ENCODE measurements at regions not wholly inside any gene's neighbourhood (a gene's known extent, or its start where the extent isn't known, plus 50 kb on each side); places are given as distances from the start of the nearest gene placed in this dataset.
A peak's percentile ranks its signal among the peaks of the same experiment; 100 is the strongest.

GRCh38 chr12:58190618-58191017 is 249.3 kb downstream of the ATP23 start:
- no peak overlapping the region for H3K4me3 ChIP-seq (replicated peaks in 1 of 2; ENCODE audit: low read depth in 2 of 2, low read length in 2 of 2)
- no peak for DNase-seq (ENCODE audit: low read depth in 2 of 2)
- TF ChIP-seq CTCF (IDR thresholded peaks at IDR 0.05; ENCODE audit: low read depth, low read length), result no peak

- no peak for TF ChIP-seq CTCF (IDR thresholded peaks at IDR 0.05; ENCODE audit: low read depth, low read length)
- no peak overlapping the region for H3K4me3 ChIP-seq (replicated peaks in 1 of 2; ENCODE audit: low read depth in 2 of 2, low read length in 2 of 2)
Observed at GRCh38 chr12:58196971-58197370, 255.6 kb downstream of the ATP23 start.

GRCh38 chr12:58202933-58203718 is 261.8 kb downstream of the ATP23 start:
- no peak overlapping the region for H3K4me3 ChIP-seq (replicated peaks in 1 of 2; ENCODE audit: low read depth in 2 of 2, low read length in 2 of 2)
- TF ChIP-seq CTCF (IDR thresholded peaks at IDR 0.05; ENCODE audit: low read depth, low read length), result no peak
- peak; percentile 41 to 54 for DNase-seq (ENCODE audit: low read depth in 2 of 2)

More at GRCh38 chr12:58196971-58197370, 255.6 kb downstream of the ATP23 start:
- no peak for DNase-seq (ENCODE audit: low read depth in 2 of 2)

- no peak overlapping the region for H3K4me3 ChIP-seq (replicated peaks in 1 of 2; ENCODE audit: low read depth in 2 of 2, low read length in 2 of 2)
- TF ChIP-seq CTCF (IDR thresholded peaks at IDR 0.05; ENCODE audit: low read depth, low read length), result no peak
- DNase-seq (ENCODE audit: low read depth in 2 of 2), result peak; percentile 56 to 65
Observed at GRCh38 chr12:58204071-58204470, 262.7 kb downstream of the ATP23 start.

- no peak overlapping the region for H3K4me3 ChIP-seq (replicated peaks in 1 of 2; ENCODE audit: low read depth in 2 of 2, low read length in 2 of 2)
- no peak for DNase-seq (ENCODE audit: low read depth in 2 of 2)
- TF ChIP-seq CTCF (IDR thresholded peaks at IDR 0.05; ENCODE audit: low read depth, low read length), result no peak
Observed at GRCh38 chr12:58206876-58207275, 265.5 kb downstream of the ATP23 start.

GRCh38 chr12:58211211-58211610 is 269.8 kb downstream of the ATP23 start:
- no peak for TF ChIP-seq CTCF (IDR thresholded peaks at IDR 0.05; ENCODE audit: low read depth, low read length)
- no peak for DNase-seq (ENCODE audit: low read depth in 2 of 2)
- no peak overlapping the region for H3K4me3 ChIP-seq (replicated peaks in 1 of 2; ENCODE audit: low read depth in 2 of 2, low read length in 2 of 2)

GRCh38 chr12:58217130-58217529 is 275.8 kb downstream of the ATP23 start:
- DNase-seq (ENCODE audit: low read depth in 2 of 2), result no peak
- TF ChIP-seq CTCF (IDR thresholded peaks at IDR 0.05; ENCODE audit: low read depth, low read length), result no peak
- no peak overlapping the region for H3K4me3 ChIP-seq (replicated peaks in 1 of 2; ENCODE audit: low read depth in 2 of 2, low read length in 2 of 2)

Data from cardiac fibroblast (primary cell).